H9 (cell line): ENCODE measurements at regions not wholly inside any gene's neighbourhood (a gene's known extent, or its start where the extent isn't known, plus 50 kb on each side); places are given as distances from the start of the nearest gene placed in this dataset.

ENCODE experiments used
- DNase-seq: peaks from one replicate; pipeline ENCODE4 v3.0.0-alpha.2; 2017
- H2AFZ ChIP-seq: one replicate; pipeline ENCODE4 v1.6.1; 2013; ENCODE audit warnings: mild to moderate bottlenecking, low read length, control low read depth, moderate library complexity
- H2AK5ac ChIP-seq: 2 replicates; pipeline ENCODE4 v1.6.1; 2013; ENCODE audit warnings: low read length, control low read depth, mixed read lengths; ENCODE audit not compliant: insufficient read length
- H2BK120ac ChIP-seq: one replicate; pipeline ENCODE4 v1.6.1; 2013; ENCODE audit warnings: low read depth, mild to moderate bottlenecking, low read length, control low read depth, inconsistent platforms; ENCODE audit not compliant: poor library complexity, severe bottlenecking
- H2BK12ac ChIP-seq: 2 replicates; pipeline ENCODE4 v1.6.1; 2013; ENCODE audit warnings: low read length, control low read depth, mixed read lengths, low read depth; ENCODE audit not compliant: insufficient read length
- H2BK15ac ChIP-seq: 2 replicates; pipeline ENCODE4 v1.6.1; 2013; ENCODE audit warnings: low read depth, low read length, control low read depth
- H2BK20ac ChIP-seq: one replicate; pipeline ENCODE4 v1.6.1; 2013; ENCODE audit warnings: low read depth, mild to moderate bottlenecking, low read length, control low read depth, inconsistent platforms; ENCODE audit not compliant: poor library complexity, severe bottlenecking
- H2BK5ac ChIP-seq: 2 replicates; pipeline ENCODE4 v1.6.1; 2013; ENCODE audit warnings: low read length, control low read depth, mixed read lengths; ENCODE audit not compliant: insufficient read length
- H3K14ac ChIP-seq: 2 replicates; pipeline ENCODE4 v1.6.1; 2013; ENCODE audit warnings: low read length, control low read depth; ENCODE audit not compliant: insufficient read depth
- H3K18ac ChIP-seq: 2 replicates; pipeline ENCODE4 v1.6.1; 2013; ENCODE audit warnings: low read depth, mild to moderate bottlenecking, mixed read lengths, low read length, control low read depth; ENCODE audit not compliant: insufficient read length
- H3K23ac ChIP-seq: 2 replicates; pipeline ENCODE4 v1.6.1; 2013; ENCODE audit warnings: low read length, control low read depth, mixed read lengths, low read depth; ENCODE audit not compliant: insufficient read length
- H3K23me2 ChIP-seq: 2 replicates; pipeline ENCODE4 v1.6.1; 2013; ENCODE audit warnings: low read depth, mild to moderate bottlenecking, mixed read lengths, low read length, control low read depth; ENCODE audit not compliant: insufficient read length, poor library complexity, severe bottlenecking
- H3K27ac ChIP-seq: 2 replicates; pipeline ENCODE4 v1.5.1; 2013; ENCODE audit warnings: low read length, control low read depth, mixed read lengths, low read depth; ENCODE audit not compliant: insufficient read length
- H3K27me3 ChIP-seq: 2 replicates; pipeline ENCODE4 v1.6.1; 2013; ENCODE audit warnings: low read length, control low read depth, inconsistent platforms; ENCODE audit not compliant: insufficient read depth
- H3K4ac ChIP-seq: 2 replicates; pipeline ENCODE4 v1.6.1; 2013; ENCODE audit warnings: low read depth, mild to moderate bottlenecking, control low read depth, inconsistent platforms, low read length, moderate library complexity
- H3K4me1 ChIP-seq: 2 replicates; pipeline ENCODE4 v1.6.1; 2013; ENCODE audit warnings: low read length, control low read depth, inconsistent platforms; ENCODE audit not compliant: insufficient read depth
- H3K4me2 ChIP-seq: 2 replicates; pipeline ENCODE4 v1.6.1; 2013; ENCODE audit warnings: low read length, control low read depth, mixed read lengths; ENCODE audit not compliant: insufficient read length, insufficient read depth
- H3K56ac ChIP-seq: 2 replicates; pipeline ENCODE4 v1.6.1; 2013; ENCODE audit warnings: low read depth, mild to moderate bottlenecking, mixed read lengths, low read length, control low read depth; ENCODE audit not compliant: insufficient read length
- H3K79me1 ChIP-seq: 2 replicates; pipeline ENCODE4 v1.6.1; 2013; ENCODE audit warnings: low read depth, mild to moderate bottlenecking, moderate library complexity, low read length, control low read depth, inconsistent platforms; ENCODE audit not compliant: insufficient read depth, poor library complexity, severe bottlenecking
- H3K79me2 ChIP-seq: 2 replicates; pipeline ENCODE4 v1.6.1; 2013; ENCODE audit warnings: low read length, control low read depth, inconsistent platforms; ENCODE audit not compliant: insufficient read depth
- H3K9ac ChIP-seq: 2 replicates; pipeline ENCODE4 v1.6.1; 2013; ENCODE audit warnings: low read length, control low read depth, mixed read lengths; ENCODE audit not compliant: insufficient read length; ENCODE audit errors: extremely low read depth
- H3K9me3 ChIP-seq: one replicate; pipeline ENCODE4 v1.6.1; 2013; ENCODE audit warnings: low read depth, low read length, inconsistent platforms; ENCODE audit not compliant: control insufficient read depth
- H3T11ph ChIP-seq: one replicate; pipeline ENCODE4 v1.6.1; 2013; ENCODE audit warnings: mild to moderate bottlenecking, low read length, control low read depth, inconsistent platforms
- H4K20me1 ChIP-seq: one replicate; pipeline ENCODE4 v1.6.1; 2013; ENCODE audit not compliant: control insufficient read depth, insufficient read length, insufficient read depth
- H4K5ac ChIP-seq: 2 replicates; pipeline ENCODE4 v1.6.1; 2013; ENCODE audit warnings: low read depth, mild to moderate bottlenecking, mixed read lengths, low read length, control low read depth; ENCODE audit not compliant: insufficient read length
- H4K8ac ChIP-seq: replicated peaks from 2 replicates; pipeline ENCODE4 v1.6.1; 2013; ENCODE audit warnings: low read length, control low read depth, mixed read lengths, low read depth; ENCODE audit not compliant: insufficient read length
- H4K91ac ChIP-seq: 2 replicates; pipeline ENCODE4 v1.6.1; 2013; ENCODE audit warnings: low read depth, mild to moderate bottlenecking, moderate library complexity, mixed read lengths, low read length, control low read depth; ENCODE audit not compliant: insufficient read length
- H3K27ac Mint-ChIP-seq, 3 experiments: 2 replicates in 2 of 3; 3 replicates in 1 of 3; pipeline ENCODE4 v1.8.0; 2020 to 2021; ENCODE audit warnings: mixed read lengths in 3 of 3, mild to moderate bottlenecking in 1 of 3, moderate library complexity in 1 of 3
- H3K27me3 Mint-ChIP-seq: 2 replicates; pipeline ENCODE4 v1.8.0; 2021; ENCODE audit warnings: low read depth, mild to moderate bottlenecking, moderate library complexity, mixed read lengths
- H3K36me3 Mint-ChIP-seq, 3 experiments: 2 replicates in 2 of 3; 3 replicates in 1 of 3; pipeline ENCODE4 v1.8.0; 2020 to 2021; ENCODE audit warnings: low read depth in 3 of 3, mixed read lengths in 3 of 3; ENCODE audit not compliant: insufficient read depth in 1 of 3
- H3K4me1 Mint-ChIP-seq, 2 experiments: 2 replicates each; pipeline ENCODE4 v1.8.0; 2020; ENCODE audit warnings: mixed read lengths in 2 of 2
- H3K4me3 Mint-ChIP-seq, 2 experiments: 2 replicates in 1 of 2; 3 replicates in 1 of 2; pipeline ENCODE4 v1.8.0; 2020 to 2021; ENCODE audit warnings: mild to moderate bottlenecking in 2 of 2, mixed read lengths in 2 of 2, moderate library complexity in 1 of 2
- H3K9me3 Mint-ChIP-seq, 2 experiments: 2 replicates in 1 of 2; 3 replicates in 1 of 2; pipeline ENCODE4 v1.8.0; 2020; ENCODE audit warnings: mild to moderate bottlenecking in 2 of 2, mixed read lengths in 2 of 2, moderate library complexity in 1 of 2
- CTCF ChIP-seq: fragments of 200-600 bp; sonication (generic); conservative IDR thresholded peaks from 3 replicates; pipeline ENCODE4 v1.8.0; 2021; ENCODE audit warnings: antibody characterized with exemption, mild to moderate bottlenecking
- WGBS: extraction: QIAGEN DNeasy Blood & Tissue Kit; methylation state at CpG from one replicate; pipeline ENCODE4 v1.1.7; 2013; ENCODE audit warnings: missing lambda C conversion rate, low lambda C conversion rate, mixed read lengths; ENCODE audit not compliant: insufficient read length; ENCODE audit errors: extremely low coverage; 5-methylcytosine and 5-hydroxymethylcytosine counted together

GRCh38 chr4:55723403-55723802 lies 87.3 kb upstream of the NMU start:
- Histone ChIP-seq H2AFZ (no peak overlapping the region), H3K56ac (no peak overlapping the region), H3K9me3 (no peaks in the 10 kb centered on the region), H3K18ac (no peak overlapping the region), H3K27me3 (no peaks in the 10 kb centered on the region), H4K20me1 (no peaks in the 10 kb centered on the region), H2AK5ac (no peak overlapping the region), H3K23ac (no peak overlapping the region), H3K14ac (no peak overlapping the region), H2BK5ac (no peak overlapping the region), H3T11ph (no peak overlapping the region), H2BK12ac (no peak overlapping the region), H4K91ac (no peak overlapping the region), H3K79me1 (no peaks in the 10 kb centered on the region), H3K4me2 (no peak overlapping the region), H3K4ac (no peak overlapping the region), H2BK120ac (no peak overlapping the region), H3K27ac (no peak overlapping the region), H3K9ac (no peak overlapping the region), H2BK20ac (no peak overlapping the region), H2BK15ac (no peak overlapping the region), H3K23me2 (no peaks in the 10 kb centered on the region), H4K5ac (no peak overlapping the region), H3K4me1 (no peaks in the 10 kb centered on the region), H3K79me2 (no peaks in the 10 kb centered on the region), H4K8ac (no peak overlapping the region)
- peaks cover 0 to 3% of the 10 kb centered on the region in 2 experiments; a peak in 1 of 4 replicates for H3K4me1 Mint-ChIP-seq
- no peak for DNase-seq
- no peak overlapping the region for H3K4me3 Mint-ChIP-seq
- TF ChIP-seq CTCF, result no peak
- no peaks in the 10 kb centered on the region; the same call in 1 of the 2 replicates for H3K27me3 Mint-ChIP-seq
- no peaks in the 10 kb centered on the region for H3K36me3 Mint-ChIP-seq
- no CpG with 5 or more reads among the region's 2 CpGs for WGBS
- no peak overlapping the region for H3K27ac Mint-ChIP-seq
- H3K9me3 Mint-ChIP-seq, result no peaks in the 10 kb centered on the region
